Spleen (tissue), 7 donors: ENCODE measurements at regions not wholly inside any gene's neighbourhood (a gene's known extent, or its start where the extent isn't known, plus 50 kb on each side); places are given as distances from the start of the nearest gene placed in this dataset.

ENCODE experiments used
- POLR2A ChIP-seq, 3 donors: fragments of 450-650 bp; IDR thresholded peaks; one replicate each; pipeline ENCODE4 v1.5.1; 2017; ENCODE audit warnings: antibody characterized with exemption in 3 of 3, mild to moderate bottlenecking in 1 of 3
- POLR2AphosphoS5 ChIP-seq, 3 donors: sonication (generic); formaldehyde crosslinking; IDR thresholded peaks; one replicate each; pipeline ENCODE4 v1.5.1; 2017; ENCODE audit warnings: antibody characterized with exemption in 3 of 3
- TF ChIP-seq, protein P1 (sequence below), 11 experiments: fragments of 200-600 bp in 7 of 11; fragments of 450-650 bp in 4 of 11; sonication (generic) in 4 of 11; IDR thresholded peaks in 8 of 11; conservative IDR thresholded peaks in 3 of 11; 1 replicate in 7 of 11; 2 replicates in 4 of 11; pipeline versions ENCODE4 v1.4.0 to v1.8.0; 2016 to 2021; ENCODE audit warnings: antibody characterized with exemption in 11 of 11, inconsistent platforms in 4 of 11, mild to moderate bottlenecking in 1 of 11
- donor health status: DM: no; HTN: no; CAD: no; lungs with moderate emphysema.
- donor health status: DM: no; HTN: no; CAD: no.
- donor health status: DM: no; HTN: no; CAD: no.

DNA sequence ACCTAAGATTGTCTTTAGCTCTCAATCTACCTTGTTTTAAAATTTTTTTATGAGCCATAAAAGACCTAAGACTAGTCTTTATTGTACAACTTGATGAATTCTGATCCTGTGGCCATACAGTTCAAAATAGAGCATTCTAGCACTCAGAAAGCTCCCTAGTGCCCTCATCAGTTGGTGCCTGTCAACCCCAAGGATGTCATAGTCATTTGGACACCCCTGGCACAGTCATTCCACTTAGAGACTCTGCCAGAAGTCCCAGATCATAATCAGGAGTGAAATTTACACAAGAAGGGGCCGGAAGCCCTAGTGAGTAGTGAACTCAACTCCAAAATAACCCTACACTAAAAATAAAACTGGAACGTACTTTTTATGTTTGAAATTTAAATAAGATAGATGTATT lies 80.0 kb upstream of the INSIG1 start:
- TF ChIP-seq, protein P1, sequence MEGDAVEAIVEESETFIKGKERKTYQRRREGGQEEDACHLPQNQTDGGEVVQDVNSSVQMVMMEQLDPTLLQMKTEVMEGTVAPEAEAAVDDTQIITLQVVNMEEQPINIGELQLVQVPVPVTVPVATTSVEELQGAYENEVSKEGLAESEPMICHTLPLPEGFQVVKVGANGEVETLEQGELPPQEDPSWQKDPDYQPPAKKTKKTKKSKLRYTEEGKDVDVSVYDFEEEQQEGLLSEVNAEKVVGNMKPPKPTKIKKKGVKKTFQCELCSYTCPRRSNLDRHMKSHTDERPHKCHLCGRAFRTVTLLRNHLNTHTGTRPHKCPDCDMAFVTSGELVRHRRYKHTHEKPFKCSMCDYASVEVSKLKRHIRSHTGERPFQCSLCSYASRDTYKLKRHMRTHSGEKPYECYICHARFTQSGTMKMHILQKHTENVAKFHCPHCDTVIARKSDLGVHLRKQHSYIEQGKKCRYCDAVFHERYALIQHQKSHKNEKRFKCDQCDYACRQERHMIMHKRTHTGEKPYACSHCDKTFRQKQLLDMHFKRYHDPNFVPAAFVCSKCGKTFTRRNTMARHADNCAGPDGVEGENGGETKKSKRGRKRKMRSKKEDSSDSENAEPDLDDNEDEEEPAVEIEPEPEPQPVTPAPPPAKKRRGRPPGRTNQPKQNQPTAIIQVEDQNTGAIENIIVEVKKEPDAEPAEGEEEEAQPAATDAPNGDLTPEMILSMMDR (IDR thresholded peaks at IDR 0.05 in 8 of 11, conservative IDR thresholded peaks at IDR 0.05 in 3 of 11) = no peak
- TF ChIP-seq POLR2A (IDR thresholded peaks at IDR 0.05) = no peak
- TF ChIP-seq POLR2AphosphoS5 (IDR thresholded peaks at IDR 0.05) = no peak
